Stimulated activated CD4-positive, alpha-beta T cell treated with anti-CD3 and anti-CD28 coated beads, TNF-alpha, amount 100 ng/mL, for 4 hours (primary cell): ENCODE measurements at regions not wholly inside any gene's neighbourhood (a gene's known extent, or its start where the extent isn't known, plus 50 kb on each side); places are given as distances from the start of the nearest gene placed in this dataset.

Experiments used
- DNase-seq, 3 experiments: peaks; one replicate each; pipeline ENCODE4 v3.0.0-alpha.2; 2020; ENCODE audit warnings: low read depth in 3 of 3

DNA sequence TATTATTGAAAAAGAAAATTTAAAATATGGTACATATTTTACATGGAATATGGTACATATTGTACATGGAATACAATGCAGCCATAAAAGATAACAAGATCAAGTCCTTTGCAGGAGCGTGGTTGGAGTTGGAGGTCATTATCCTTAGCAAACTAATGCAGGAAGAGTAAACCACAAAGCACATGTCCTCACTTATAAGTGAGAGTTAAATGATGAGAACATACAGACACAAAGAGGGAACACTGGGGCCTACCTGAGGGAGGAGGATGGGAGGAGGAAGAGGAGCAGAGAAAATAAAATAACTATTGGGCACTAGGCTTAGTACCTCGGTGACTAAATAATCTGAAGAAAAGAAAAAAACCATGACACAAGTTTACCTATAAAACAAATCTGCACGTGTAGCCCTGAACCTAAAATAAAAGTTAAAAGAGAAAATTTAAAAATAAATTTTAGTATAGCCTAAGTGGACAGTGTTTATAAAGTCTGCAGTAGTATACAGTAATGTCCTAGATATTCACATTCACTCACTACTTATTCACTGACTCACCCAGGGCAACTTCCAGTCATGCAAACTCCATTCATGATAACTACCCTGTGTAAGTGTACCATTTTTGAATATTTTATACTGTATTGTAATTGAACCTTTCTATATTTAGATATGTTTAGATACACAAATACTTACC is 204.4 kb downstream of the FAM76B start:
- no peak for DNase-seq

DNA sequence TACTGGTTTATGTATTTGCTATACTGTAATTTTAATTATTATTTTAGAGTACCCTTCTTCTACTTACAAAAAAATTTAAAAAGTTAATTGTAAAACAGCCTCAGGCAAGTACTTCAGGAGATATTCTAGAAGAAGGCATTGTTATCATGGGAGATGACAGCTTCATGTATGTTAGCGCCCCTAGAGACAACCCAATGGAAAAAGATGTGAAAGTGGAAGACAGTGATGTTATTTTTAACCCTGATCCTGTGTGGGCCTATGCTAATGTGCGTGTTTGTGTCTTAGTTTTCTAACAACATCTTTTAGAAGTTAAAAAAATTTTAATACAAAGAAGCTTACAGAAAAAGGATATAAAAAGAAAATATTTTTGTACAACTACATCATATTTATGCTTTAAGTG is 205.0 kb downstream of the FAM76B start:
- DNase-seq = no peak

DNA sequence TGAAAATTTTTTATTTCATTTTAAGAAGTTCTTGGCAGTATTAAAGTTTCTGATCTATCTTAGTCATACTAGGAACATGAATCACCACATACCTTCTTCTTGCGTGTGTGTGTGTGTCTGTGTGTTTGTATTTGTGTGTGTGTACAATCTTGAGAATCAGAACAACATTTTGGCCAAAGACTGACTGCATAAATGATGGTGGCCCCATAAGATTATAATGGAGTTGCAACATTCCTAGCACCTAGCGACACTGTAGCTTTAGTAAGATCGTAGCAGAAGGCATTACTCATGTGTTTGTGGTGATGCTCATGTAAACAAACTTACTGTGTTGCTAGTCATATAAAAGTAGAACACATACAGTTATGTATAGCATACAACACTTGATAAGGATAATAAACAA is 205.4 kb downstream of the FAM76B start:
- no peak for DNase-seq

DNA sequence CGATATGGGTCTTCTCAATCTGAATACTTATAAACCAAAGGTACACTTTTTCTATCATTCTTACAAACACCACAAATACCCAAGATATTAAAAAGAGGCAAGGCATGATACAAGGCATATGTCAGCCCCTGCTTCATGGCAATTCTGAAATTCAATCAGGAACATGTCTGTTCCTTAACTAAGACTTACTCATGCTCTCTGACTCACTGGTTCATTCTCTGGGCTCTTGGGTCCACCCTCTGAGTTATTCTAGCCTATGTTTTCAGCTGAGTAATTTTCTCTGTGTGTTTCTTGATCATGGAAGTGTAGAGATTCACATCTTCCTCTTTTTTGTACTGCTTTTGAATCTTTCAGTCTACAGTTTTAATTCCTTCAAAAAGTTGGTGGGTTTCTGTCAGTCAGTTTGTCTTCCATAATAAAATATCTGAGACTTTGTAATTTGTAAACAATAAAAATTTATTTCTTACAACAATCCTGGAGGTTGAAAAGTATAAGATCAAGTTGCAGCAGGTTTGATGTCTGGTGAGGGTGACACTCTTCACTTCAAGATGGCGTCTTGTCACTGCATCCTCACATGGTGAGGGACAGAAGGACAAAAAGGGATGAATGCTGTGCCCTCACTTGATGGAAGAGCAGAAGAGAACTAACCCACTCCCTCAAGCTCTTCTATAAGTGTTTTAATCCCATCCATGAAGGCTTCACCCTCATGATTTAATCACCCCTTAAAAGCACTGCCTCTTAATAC is 211.7 kb downstream of the FAM76B start:
- no peak for DNase-seq

DNA sequence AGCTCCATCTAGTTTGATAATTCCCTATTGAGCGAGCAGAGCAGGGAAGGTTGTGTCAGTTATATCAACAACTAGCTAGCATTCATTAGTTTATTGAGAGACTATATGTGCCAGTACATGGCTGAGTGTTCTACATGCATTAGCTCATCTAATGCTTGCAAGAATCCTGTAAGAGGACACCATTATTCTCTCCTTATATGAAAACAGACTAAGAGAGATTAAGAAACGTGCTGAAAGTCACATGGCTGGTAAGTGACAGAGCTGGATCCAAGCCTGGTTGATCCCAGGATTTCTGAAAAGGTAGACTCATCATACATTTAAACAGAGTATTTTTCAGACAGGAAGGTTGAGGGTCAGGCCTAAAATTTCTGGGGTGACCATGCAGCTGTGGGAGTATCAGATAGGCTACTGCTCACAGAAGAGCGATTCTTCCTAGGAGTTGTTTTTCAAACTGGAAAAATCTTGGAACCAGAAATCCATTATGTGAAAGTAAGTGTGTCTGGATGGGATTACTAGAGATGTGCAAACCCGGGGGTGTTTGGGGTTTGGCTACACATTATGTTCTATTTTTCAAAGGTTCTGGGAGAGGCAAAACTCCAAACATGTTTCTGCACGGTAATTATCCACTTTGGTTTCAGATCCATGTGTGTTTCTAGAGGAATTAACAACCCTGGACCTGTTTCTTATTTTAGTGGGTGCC is 213.3 kb downstream of the FAM76B start:
- DNase-seq = no peak

DNA sequence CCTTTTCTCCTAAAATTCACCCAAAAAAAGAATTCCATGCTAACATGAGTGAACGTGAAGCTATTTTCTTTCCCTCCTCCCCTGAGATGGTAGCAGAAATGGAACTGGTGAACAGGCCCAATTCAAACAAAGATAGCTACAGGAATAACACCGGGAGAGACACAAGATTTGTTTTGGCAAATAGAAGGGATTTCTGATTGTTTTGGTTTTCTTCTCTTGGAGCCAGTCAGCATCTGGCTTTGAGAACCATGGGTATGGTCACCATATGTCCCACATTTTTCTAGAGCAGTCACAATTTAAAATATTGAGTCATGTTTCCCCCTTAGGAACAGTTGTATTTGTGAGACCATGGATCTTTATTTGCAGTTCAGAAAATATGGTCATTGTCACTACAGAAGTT is 214.1 kb downstream of the FAM76B start:
- DNase-seq = no peak

DNA sequence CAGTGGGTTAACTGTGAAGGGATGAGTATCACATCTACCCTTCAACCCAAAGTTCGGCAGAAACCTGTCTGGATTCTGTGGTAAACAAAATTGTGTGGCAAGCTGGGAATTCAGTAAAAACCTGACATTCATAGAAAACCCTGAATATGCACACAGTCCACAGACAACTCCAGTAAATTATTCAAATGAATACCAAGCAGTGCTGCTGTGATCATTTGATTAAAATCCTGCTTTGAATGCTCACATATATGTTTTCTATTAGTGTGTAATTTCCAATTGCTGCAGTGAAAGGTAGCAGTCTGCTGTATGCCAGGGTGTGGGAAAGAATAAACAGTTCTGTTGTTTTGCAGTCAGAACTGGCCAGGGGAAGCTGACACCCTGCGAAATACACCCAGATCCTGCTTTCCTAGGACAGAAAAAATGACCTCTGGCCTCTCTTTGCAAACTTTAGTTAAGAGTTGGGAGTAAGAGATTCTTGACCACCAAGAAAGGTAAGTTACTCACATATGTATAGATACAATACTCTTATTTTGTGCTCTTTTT is 217.8 kb downstream of the FAM76B start:
- no peak for DNase-seq

DNA sequence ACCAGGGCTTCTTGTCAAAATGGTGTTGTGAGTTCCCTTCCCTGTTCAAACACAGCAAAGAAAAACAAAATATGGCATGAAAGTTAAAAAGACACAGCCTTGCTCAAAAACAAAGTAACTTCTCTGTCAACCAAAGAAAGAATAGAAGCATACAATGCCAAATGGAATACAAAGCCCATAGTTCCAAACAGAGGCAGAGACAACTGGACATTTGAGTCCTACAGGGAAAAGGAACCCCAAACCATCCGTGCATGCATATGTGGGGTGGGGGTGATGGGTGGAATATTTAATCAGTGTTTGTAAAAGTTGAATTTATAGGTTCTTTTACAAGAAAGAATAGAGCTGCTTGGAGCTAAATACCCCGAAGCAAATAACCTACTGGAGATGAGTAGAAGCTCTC is 218.7 kb downstream of the FAM76B start:
- DNase-seq = no peak

DNA sequence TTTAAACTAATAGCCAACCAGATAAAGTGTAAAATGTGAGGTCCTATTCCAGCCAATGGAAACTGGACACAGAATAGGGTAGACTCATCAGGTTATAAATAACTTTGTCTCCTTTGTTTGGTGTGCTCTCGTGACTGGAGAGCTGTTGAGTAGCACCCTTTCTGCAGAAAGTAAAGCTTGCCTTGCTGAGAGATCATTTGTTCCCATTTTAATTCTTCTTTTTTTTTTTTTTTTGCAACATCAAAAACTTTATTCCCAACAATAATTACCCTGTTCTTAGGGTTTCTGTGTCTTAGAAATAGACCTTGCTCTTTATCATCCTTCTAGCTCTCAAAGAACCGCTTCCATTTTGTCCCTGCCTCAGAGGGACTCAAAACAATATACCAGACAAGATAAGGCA is 220.4 kb downstream of the FAM76B start:
- DNase-seq = no peak

DNA sequence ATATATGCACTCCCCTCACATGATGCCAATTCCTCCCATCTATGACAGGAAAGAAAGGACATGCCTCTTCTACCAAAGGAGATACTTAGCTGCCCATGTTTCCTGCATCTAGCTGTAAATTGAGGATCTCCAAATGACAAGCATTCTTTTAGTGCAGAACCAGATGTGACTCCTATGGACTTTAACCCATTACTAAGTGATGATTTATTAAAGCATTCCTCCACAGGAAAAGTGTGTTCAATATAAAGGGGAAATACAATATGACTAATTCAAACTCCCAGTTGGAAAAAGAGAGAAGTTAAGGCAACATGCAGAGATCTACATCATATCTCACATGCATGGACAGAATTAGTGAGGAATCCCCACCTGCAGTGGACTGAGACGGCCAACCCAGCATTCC is 221.3 kb downstream of the FAM76B start:
- no peak for DNase-seq

DNA sequence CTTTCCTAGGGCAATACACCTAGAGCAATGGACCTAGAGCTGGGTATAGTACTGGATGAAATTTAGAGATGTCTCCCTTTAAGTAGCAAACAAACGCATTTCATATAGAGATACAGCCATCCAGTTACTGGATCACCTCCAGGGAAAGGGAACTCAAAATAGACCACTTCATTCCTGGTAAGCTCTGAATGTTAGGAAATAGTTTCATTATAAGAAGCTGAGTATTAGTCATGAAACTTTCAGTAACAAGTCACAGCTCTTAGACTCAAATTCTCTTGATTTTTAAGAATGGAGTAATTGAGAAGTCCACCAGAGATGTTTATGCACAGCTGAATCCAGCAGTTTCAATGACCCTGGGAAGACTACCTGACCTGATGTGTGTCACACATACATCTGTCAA is 221.9 kb downstream of the FAM76B start:
- no peak for DNase-seq

DNA sequence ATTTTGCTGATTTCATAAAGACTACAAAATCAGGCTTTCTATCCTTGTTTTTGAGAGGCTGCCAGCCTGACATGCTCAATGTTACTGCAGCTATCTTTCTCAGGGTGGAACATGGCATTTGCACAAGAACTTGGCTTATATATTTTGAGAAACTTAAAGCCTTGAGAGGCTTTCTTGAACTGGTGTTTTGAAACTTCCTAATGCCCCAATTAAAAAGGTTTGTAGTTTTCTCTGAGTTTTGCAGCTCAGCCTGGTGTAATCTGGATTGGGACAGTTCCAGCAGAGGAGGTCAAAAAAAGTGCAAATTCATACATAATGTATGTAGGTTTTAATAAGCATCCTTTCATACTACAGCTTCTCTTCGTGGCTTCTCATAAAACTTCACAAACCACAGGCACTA is 223.4 kb downstream of the FAM76B start:
- DNase-seq = no peak

DNA sequence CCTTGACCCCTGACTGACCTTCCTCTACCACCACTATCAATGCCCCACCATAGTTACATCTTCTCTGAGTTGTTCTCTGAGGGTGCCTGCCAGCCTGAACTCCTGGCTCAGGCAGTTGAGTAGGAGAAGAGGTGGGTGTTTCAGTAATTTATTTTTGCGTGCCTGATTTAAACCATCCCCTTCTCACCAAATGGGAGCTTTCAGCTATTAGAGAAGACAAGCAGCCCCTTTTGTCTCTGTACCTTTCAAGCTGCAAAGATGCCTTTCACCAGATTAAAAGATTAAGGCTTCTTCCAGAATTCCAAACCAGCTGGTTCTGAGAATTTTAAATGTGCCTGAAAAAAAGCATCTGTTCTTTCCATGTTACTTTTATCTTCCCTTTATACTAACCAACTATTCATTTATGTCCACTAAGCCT is 223.8 kb downstream of the FAM76B start:
- DNase-seq = no peak

DNA sequence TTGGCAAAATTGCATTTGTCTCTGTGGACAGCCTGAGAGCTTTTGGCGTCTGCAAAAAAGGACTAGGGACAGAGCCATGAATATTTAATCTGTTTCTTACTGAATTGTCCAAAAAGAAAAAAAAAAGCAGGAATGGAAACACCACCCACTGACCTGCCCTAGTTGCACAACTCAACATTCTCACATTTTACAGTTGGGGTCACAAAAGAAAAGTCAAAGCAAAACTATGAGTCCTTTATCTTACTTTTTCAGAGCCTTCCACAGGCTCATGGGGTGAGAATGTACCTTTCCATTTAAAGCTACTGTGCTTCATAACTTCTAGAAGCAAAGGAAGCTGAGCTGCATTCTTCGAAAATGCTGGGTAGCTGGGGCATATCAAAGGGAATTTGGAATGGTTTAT is 225.7 kb downstream of the FAM76B start:
- DNase-seq = no peak

DNA sequence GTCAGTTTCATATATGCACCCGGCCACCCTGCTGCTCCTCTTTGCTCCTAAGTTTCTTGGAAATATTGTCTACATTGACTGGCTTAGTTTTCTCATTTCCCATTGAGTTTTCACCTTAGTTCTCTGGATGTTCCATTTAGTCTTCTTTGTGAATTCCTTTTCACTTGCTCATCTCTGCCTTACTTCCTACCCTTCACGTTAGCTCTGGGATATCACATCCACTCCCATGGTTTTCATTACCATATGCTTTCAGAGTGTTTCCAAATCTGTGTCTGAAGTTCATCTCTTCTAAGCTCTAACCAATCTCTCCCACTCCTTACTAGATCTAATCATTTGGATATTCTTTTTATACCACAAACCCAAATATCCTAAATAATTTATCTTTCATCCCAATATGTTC is 226.4 kb downstream of the FAM76B start:
- no peak for DNase-seq

DNA sequence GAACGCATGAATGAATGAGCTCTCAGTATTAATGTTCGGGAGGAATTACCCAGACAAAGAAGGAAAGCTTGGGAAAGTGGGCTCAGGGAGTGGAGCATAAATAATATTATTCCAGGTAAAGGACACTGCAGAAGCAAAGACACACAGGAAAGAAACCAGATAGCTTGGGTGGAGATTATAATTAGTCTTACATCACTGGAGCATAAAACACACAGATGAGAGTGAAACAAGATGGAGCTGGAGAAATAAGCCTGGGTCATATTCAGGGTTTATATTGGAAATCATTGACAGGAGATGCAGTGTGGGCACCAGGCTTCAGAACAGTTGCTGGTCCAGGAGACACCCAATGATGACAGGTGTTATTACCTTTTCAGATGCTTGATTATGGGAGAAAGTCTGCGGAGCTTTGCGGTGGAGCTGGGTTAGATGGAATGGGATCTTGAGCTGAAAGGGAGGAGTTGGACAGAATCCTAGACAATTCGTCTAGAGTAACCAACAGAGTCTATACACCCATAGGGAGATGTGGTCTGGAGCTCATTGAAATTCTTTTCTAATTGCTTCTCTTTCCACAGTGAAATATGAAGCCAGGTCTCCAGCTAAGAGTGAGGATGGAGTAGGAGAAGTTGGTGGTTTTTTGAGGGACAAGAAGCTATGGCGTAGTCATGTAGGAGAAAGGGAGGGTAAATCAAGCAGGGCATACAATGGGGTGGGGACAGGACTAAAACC is 227.2 kb downstream of the FAM76B start:
- DNase-seq = no peak

DNA sequence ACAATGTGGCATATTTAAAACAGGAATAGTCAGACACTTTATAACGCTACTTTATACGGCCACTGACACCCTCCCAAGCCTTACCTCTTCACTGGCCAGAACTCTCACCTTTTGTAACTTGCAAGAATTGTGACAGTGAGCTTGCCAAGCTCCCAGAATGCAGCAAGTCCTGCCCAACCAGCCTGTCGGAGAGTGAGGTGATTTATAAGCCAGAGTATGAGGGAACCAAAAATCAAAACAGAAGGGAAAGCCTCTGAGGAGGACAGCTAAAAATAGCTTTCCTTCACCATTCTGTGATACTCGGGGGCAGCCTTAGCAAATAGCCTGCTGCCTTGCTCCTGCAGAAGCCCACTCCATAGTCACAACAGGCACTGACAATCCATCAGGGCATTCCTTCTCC is 229.7 kb downstream of the FAM76B start:
- DNase-seq = no peak

DNA sequence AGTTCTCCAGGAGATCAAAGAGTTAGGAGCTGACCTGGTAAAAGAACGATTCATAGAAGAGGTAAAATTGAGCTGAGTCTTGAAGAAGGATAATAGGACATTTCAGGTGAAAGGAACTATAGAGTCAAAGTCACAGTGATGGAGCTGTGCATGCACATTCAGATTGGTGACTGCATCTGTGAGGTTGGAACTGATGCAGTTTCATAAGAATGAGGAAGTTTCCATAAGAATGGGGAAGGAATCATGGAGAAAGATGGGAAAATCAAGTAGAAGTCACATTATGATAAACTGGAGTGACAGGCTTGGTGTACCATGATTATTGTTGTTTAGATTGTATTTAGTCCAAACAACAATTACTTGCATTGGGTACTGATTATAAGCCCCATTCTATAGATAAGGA is 232.2 kb downstream of the FAM76B start:
- no peak for DNase-seq

DNA sequence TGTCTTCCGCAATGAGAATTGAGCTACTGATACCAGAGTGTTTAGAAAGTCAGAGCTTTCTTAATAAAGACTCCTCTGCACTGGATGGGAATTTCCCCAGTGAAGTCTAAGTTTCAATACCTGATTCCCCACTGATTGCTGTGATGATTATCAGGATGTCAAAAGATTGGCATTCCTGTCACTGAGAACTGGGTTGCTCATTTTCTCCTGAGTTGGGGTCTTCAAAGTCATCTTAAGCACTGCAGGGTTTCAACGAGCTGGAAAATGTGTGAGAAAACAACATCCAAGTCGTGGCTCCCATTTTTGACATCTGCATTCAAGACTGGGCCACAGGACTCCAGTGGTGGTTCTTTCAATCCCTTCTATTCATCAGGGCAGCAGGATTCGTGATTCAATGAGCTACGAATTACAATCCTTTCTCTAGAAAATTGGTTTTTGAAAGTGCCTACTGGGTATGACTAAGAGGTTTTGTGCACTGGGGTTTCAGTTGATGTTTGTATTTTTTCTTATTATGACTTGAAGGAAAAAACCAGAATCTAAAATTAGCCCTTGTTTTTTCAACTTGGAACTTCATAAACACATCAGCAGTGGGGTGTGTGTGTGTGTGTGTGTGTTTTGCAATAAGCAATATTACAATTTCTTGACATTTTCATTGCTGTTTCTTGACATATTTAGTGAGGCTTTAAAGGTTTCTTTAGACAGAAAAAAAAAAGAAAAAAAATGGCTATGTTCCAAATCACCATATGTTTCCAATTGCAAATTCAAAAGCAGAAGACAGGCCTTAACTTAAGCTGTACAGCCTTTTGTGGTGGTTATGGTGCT is 233.0 kb downstream of the FAM76B start:
- DNase-seq = peak in 1 of 3 experiments; percentile 1

DNA sequence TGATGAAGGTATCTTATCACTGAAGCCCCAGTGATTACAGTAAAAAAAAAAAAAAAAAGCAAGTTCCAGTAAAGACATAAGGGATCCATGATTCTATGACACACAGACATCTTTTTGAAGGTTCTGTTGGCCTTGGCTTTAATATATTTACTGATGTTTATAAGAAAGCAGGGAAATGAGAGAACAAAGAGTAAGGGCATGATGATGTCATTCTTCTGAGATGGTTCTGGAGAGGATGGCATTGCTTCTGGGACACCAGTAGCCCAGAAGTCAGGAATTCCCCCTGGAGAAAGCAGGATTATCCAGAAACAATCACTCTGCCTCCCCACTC is 233.6 kb downstream of the FAM76B start:
- DNase-seq = no peak

DNA sequence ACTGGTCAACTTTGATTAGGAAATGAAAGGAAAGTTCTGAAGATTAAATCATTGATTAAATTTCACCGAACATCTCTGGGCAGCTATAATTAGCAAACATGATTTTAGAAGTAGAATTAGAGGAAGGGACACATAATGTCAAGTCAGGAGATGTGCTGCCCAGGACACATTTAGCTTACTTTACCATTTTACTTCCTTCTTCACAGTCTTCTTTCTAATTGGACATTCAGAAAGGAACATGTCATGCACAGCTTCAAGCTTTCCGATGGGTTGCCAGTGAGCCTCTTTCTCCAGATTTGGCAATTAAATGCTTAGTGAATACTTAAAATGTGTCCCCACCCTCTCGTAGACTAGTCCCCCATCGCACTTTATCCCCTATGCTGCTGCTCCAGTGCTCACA is 234.7 kb downstream of the FAM76B start:
- no peak for DNase-seq
